ENCODE measurements at regions not wholly inside any gene's neighbourhood (a gene's known extent, or its start where the extent isn't known, plus 50 kb on each side); places are given as distances from the start of the nearest gene placed in this dataset.

DNA sequence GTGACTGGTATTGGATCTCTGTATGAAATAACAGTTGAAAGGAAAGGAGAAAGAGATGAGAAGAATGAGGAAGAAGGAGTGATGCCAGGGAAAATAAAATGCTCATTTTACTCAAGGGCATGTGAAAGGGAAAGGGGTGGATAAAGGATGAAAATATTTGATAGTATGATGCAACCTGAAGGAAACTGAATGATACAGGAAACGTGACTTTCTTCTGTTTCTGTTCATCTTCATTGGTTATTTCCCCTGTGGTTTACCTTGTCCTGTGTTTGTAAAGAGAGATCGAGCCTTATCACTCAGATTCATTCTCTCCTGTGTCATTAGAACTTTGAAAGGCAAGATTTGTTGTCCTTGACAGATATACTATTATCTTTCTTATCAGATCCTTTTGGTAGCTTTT lies 243.6 kb upstream of the SLITRK3 start:
- WGBS (ENCODE audit: extremely low coverage, insufficient coverage, insufficient read length) = no CpG with 5 or more reads among the region's 2 CpGs

DNA sequence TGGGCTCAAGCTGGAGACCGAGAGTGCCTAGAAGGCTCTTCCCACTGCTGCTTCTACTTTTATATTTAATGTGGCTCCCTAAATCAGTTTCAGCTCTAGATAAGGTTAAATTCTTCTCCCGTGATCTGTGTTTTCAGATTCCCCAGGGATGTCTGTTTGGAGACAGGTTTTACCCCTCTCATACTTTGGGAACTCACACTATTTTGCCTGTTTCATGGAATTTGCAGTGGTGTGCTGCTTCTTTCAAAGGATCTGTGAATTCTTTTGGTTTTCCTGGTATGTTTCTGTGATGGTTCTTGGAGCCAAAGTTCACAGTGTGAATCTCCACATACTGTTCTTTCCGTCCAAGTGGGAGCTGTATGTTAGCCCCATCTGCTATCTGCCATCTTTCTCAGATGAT lies 238.3 kb upstream of the SLITRK3 start:
- DNase-seq = peak in 1 of 2 donors; percentile 1
- Histone ChIP-seq H3K9me3 (ENCODE audit: insufficient read depth, low read depth, low read length) (no peaks in the 10 kb centered on the region), H3K14ac (ENCODE audit: low read length) (no peak overlapping the region), H4K12ac (ENCODE audit: low read depth, low read length) (no peak overlapping the region), H2BK12ac (ENCODE audit: low read length) (no peak overlapping the region), H3K79me2 (ENCODE audit: control insufficient read depth, insufficient read depth, low read length, poor library complexity) (no peaks in the 10 kb centered on the region), H4K91ac (ENCODE audit: low read depth, low read length) (no peak overlapping the region), H3K4ac (ENCODE audit: low read depth, low read length) (no peak overlapping the region), H2BK120ac (ENCODE audit: insufficient read depth, low read length, poor library complexity) (no peak overlapping the region), H2AK5ac (ENCODE audit: low read length) (no peak overlapping the region), H3K18ac (ENCODE audit: low read length) (no peak overlapping the region), H3K4me2 (ENCODE audit: low read length) (no peak overlapping the region), H2AFZ (ENCODE audit: insufficient read depth, low read length, poor library complexity) (no peak overlapping the region), H3K4me3 (ENCODE audit: low read depth, low read length) (no peak overlapping the region), H3K9ac (ENCODE audit: low read length) (no peak overlapping the region), H3K36me3 (ENCODE audit: control insufficient read depth in 1 of 2, insufficient read depth in 2 of 2, low read length in 2 of 2) (no peaks in the 10 kb centered on the region), H3K79me1 (ENCODE audit: low read length) (no peaks in the 10 kb centered on the region), H2BK5ac (ENCODE audit: low read depth, low read length, poor library complexity) (no peak overlapping the region), H3K23ac (ENCODE audit: low read length) (no peak overlapping the region), H4K8ac (ENCODE audit: low read depth, low read length) (no peak overlapping the region), H3K27ac (ENCODE audit: low read depth, low read length) (no peak overlapping the region), H3K27me3 (ENCODE audit: insufficient read depth, low read length) (no peaks in the 10 kb centered on the region), H3K4me1 (ENCODE audit: control insufficient read depth in 1 of 2, insufficient read depth in 2 of 2, low read length in 2 of 2) (no peaks in the 10 kb centered on the region)
- no CpG with 5 or more reads among the region's 3 CpGs for WGBS (ENCODE audit: extremely low coverage, insufficient coverage, insufficient read length)

More for the DNA sequence above, 243.6 kb upstream of the SLITRK3 start:
- Histone ChIP-seq H3K23ac (ENCODE audit: low read length) (no peak overlapping the region), H3K4ac (ENCODE audit: low read depth, low read length) (no peak overlapping the region), H3K9me3 (ENCODE audit: insufficient read depth, low read depth, low read length) (no peaks in the 10 kb centered on the region), H3K27ac (ENCODE audit: low read depth, low read length) (no peak overlapping the region), H3K4me1 (ENCODE audit: control insufficient read depth in 1 of 2, insufficient read depth in 2 of 2, low read length in 2 of 2) (no peaks in the 10 kb centered on the region), H2BK12ac (ENCODE audit: low read length) (no peak overlapping the region), H3K4me2 (ENCODE audit: low read length) (no peak overlapping the region), H3K79me2 (ENCODE audit: control insufficient read depth, insufficient read depth, low read length, poor library complexity) (no peaks in the 10 kb centered on the region), H4K91ac (ENCODE audit: low read depth, low read length) (no peak overlapping the region), H3K18ac (ENCODE audit: low read length) (no peak overlapping the region), H3K79me1 (ENCODE audit: low read length) (no peaks in the 10 kb centered on the region), H3K27me3 (ENCODE audit: insufficient read depth, low read length) (no peaks in the 10 kb centered on the region), H3K36me3 (ENCODE audit: control insufficient read depth in 1 of 2, insufficient read depth in 2 of 2, low read length in 2 of 2) (no peaks in the 10 kb centered on the region), H2AK5ac (ENCODE audit: low read length) (no peak overlapping the region), H4K8ac (ENCODE audit: low read depth, low read length) (no peak overlapping the region), H2AFZ (ENCODE audit: insufficient read depth, low read length, poor library complexity) (no peak overlapping the region), H3K9ac (ENCODE audit: low read length) (no peak overlapping the region), H3K4me3 (ENCODE audit: low read depth, low read length) (no peak overlapping the region), H4K12ac (ENCODE audit: low read depth, low read length) (no peak overlapping the region), H2BK5ac (ENCODE audit: low read depth, low read length, poor library complexity) (no peak overlapping the region), H2BK120ac (ENCODE audit: insufficient read depth, low read length, poor library complexity) (no peak overlapping the region), H3K14ac (ENCODE audit: low read length) (no peak overlapping the region)
- no peak for DNase-seq

DNA sequence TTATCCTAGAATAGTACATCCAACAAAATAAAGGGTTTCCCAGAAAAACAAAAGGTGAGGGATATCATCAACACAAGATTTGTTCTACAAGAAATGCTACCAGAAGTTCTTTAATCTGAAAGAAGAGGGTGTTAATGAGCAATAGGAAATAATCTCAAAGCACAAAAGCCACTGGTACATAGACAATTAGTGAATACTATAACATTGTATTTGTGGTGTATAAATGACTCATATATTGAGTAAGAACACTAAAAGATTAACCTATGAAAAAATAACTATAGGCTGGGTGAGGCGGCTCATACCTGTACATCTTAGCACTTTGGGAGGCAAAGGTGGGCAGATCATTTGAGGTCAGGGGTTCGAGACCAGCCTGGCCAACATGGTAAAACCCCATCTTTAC lies 210.2 kb upstream of the SLITRK3 start:
- Histone ChIP-seq H3K27ac (ENCODE audit: low read depth, low read length) (no peak overlapping the region), H2BK12ac (ENCODE audit: low read length) (no peak overlapping the region), H3K79me2 (ENCODE audit: control insufficient read depth, insufficient read depth, low read length, poor library complexity) (no peaks in the 10 kb centered on the region), H3K27me3 (ENCODE audit: insufficient read depth, low read length) (no peaks in the 10 kb centered on the region), H3K18ac (ENCODE audit: low read length) (no peak overlapping the region), H4K12ac (ENCODE audit: low read depth, low read length) (no peak overlapping the region), H3K4me3 (ENCODE audit: low read depth, low read length) (no peak overlapping the region), H3K4me1 (ENCODE audit: control insufficient read depth in 1 of 2, insufficient read depth in 2 of 2, low read length in 2 of 2) (peaks cover 0 to 2% of the 10 kb centered on the region in 2 experiments), H2AK5ac (ENCODE audit: low read length) (no peak overlapping the region), H3K79me1 (ENCODE audit: low read length) (no peaks in the 10 kb centered on the region), H3K36me3 (ENCODE audit: control insufficient read depth in 1 of 2, insufficient read depth in 2 of 2, low read length in 2 of 2) (no peaks in the 10 kb centered on the region), H3K4ac (ENCODE audit: low read depth, low read length) (no peak overlapping the region), H2BK120ac (ENCODE audit: insufficient read depth, low read length, poor library complexity) (no peak overlapping the region), H3K4me2 (ENCODE audit: low read length) (no peak overlapping the region), H4K8ac (ENCODE audit: low read depth, low read length) (no peak overlapping the region), H3K14ac (ENCODE audit: low read length) (no peak overlapping the region), H4K91ac (ENCODE audit: low read depth, low read length) (no peak overlapping the region), H2BK5ac (ENCODE audit: low read depth, low read length, poor library complexity) (no peak overlapping the region), H2AFZ (ENCODE audit: insufficient read depth, low read length, poor library complexity) (no peak overlapping the region), H3K9me3 (ENCODE audit: insufficient read depth, low read depth, low read length) (no peaks in the 10 kb centered on the region), H3K9ac (ENCODE audit: low read length) (no peak overlapping the region), H3K23ac (ENCODE audit: low read length) (no peak overlapping the region)
- WGBS (ENCODE audit: extremely low coverage, insufficient coverage, insufficient read length) = no CpG with 5 or more reads among the region's 2 CpGs
- no peak for DNase-seq

DNA sequence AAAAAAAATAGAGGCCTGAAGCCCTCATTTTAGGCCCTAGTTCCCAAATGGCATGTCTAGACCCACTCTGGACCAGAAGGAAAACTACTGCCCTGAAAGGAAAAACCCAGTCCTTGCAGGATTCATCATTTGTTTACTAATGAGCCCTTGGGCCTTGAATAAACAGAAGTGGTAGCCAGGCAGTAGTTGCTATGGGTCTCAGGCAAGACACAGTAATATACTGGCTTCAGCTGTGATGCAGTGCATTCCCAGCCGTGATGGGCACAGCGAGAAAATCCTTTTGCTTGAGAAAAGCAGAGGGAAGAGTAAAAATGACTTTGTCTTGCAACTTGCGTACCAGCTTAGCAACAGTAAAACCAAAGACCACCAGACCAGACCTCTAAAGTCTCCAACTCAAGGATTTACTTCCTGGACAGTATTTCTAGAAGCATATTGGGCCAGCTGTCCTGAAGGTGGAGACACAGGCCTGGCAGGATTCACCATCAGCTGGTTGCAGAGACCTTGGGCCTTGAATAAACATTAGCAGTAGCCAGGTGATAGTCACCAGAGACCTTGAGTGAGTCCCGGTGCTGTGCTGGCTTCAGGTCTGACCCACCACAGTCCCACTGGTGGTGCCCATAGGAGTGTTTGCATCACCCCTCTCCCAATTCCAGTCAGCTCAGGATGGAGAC lies 208.3 kb upstream of the SLITRK3 start:
- H3K23ac ChIP-seq (ENCODE audit: low read length) = no peak overlapping the region

More for the DNA sequence above, 208.3 kb upstream of the SLITRK3 start:
- Histone ChIP-seq H3K4me2 (ENCODE audit: low read length) (no peak overlapping the region), H3K27ac (ENCODE audit: low read depth, low read length) (no peak overlapping the region), H3K79me2 (ENCODE audit: control insufficient read depth, insufficient read depth, low read length, poor library complexity) (no peaks in the 10 kb centered on the region), H3K9me3 (ENCODE audit: insufficient read depth, low read depth, low read length) (no peaks in the 10 kb centered on the region), H3K4ac (ENCODE audit: low read depth, low read length) (no peak overlapping the region), H2BK12ac (ENCODE audit: low read length) (no peak overlapping the region), H4K12ac (ENCODE audit: low read depth, low read length) (no peak overlapping the region), H3K14ac (ENCODE audit: low read length) (no peak overlapping the region), H3K18ac (ENCODE audit: low read length) (no peak overlapping the region), H2BK5ac (ENCODE audit: low read depth, low read length, poor library complexity) (no peak overlapping the region), H3K9ac (ENCODE audit: low read length) (no peak overlapping the region), H3K4me1 (ENCODE audit: control insufficient read depth in 1 of 2, insufficient read depth in 2 of 2, low read length in 2 of 2) (peaks cover 0 to 2% of the 10 kb centered on the region in 2 experiments), H3K27me3 (ENCODE audit: insufficient read depth, low read length) (no peaks in the 10 kb centered on the region), H4K91ac (ENCODE audit: low read depth, low read length) (no peak overlapping the region), H3K36me3 (ENCODE audit: control insufficient read depth in 1 of 2, insufficient read depth in 2 of 2, low read length in 2 of 2) (no peaks in the 10 kb centered on the region), H4K8ac (ENCODE audit: low read depth, low read length) (no peak overlapping the region), H2AFZ (ENCODE audit: insufficient read depth, low read length, poor library complexity) (no peak overlapping the region), H2AK5ac (ENCODE audit: low read length) (no peak overlapping the region), H3K4me3 (ENCODE audit: low read depth, low read length) (no peak overlapping the region), H2BK120ac (ENCODE audit: insufficient read depth, low read length, poor library complexity) (no peak overlapping the region), H3K79me1 (ENCODE audit: low read length) (no peaks in the 10 kb centered on the region)
- DNase-seq = no peak
- WGBS (ENCODE audit: extremely low coverage, insufficient coverage, insufficient read length) = no CpG with 5 or more reads among the region's 4 CpGs
